GM19452 (cell line): ENCODE measurements at regions not wholly inside any gene's neighbourhood (a gene's known extent, or its start where the extent isn't known, plus 50 kb on each side); places are given as distances from the start of the nearest gene placed in this dataset.
"Not testable (repeated sequence)": the region's sequence is repeated elsewhere in the genome, so short reads cannot be mapped to it uniquely, and the experiment has no call there.

Experiments
- ATAC-seq: cut with Tn5 transposase; IDR thresholded peaks from one replicate; pipeline ENCODE4 v1.9.1; 2021; ENCODE audit not compliant: unreplicated experiment

- ATAC-seq: no peak
Observed at GRCh38 chr12:124707316-124707715, 139.9 kb upstream of the NCOR2 start.

DNA sequence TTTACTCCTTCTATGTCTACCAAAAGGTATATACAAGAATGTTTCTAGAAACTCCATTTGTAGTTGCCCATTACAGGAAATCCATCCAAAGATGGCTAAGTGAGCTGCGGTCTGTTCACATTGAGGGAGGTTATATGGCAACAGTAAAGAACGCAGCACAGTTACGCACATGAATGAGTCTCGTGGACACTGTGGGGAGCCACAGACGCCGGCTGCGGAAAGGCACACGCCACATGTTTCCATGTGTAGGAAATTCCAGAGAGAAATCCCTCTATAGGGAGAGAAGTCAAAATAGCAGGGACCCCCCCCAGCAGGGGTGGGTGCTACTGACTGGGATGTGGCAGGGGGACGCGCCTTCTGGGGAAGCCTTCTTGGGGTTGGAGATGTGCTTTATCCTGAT is 139.0 kb upstream of the NCOR2 start:
- ATAC-seq: no peak

DNA sequence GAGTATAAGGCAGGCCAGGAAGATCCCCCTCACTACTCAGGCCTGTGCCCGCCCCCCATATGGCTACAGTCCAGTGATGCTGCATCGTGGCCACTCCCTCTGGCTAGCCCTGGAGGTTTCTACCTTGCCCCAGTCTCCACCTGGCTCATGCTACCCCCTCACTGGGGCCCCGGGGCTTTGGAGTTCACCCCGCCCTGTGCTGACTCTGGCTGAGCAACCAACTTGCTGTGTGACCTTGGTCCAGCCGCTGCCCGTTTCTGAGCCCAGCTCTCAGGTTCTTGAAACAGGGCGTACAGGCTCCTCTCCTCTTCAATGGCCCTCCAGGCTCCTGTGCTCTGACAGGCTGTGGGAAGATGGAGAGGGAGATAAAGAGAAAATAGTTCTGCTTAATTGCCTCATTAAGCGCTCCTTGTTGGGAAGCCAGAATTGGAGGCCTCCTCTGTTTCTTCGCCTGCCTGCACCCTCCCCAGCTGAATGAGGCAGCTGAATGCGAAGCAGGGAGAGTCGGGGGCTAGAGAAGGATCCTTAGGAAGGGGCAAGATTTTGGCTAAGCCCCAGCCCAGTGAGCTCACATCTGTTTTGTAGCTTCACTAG is 138.2 kb upstream of the NCOR2 start:
- ATAC-seq: no peak

- ATAC-seq: no peak
Observed at GRCh38 chr12:124704619-124705018, 137.2 kb upstream of the NCOR2 start.

- ATAC-seq: no peak
Observed at GRCh38 chr12:124703856-124704255, 136.4 kb upstream of the NCOR2 start.

DNA sequence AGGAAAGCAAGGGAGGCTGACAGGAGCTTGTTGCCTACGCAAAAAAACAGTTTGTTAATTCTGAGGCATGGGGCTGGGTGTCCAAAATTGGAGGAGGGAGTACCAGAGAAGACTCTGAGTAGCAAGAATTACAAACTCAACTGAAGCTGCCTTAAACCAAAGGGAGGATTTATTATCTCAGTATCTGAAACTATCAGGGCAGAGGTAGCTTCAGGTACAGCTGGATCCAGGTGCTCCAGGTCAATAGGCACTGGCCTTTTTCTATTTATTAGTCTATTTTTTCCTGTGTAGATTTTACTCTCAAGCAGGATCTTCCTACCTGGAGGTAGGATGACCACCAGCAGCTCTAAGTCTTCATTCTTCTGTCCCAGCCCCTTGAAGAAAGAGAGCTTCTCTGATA is 135.3 kb upstream of the NCOR2 start:
- no peak for ATAC-seq

DNA sequence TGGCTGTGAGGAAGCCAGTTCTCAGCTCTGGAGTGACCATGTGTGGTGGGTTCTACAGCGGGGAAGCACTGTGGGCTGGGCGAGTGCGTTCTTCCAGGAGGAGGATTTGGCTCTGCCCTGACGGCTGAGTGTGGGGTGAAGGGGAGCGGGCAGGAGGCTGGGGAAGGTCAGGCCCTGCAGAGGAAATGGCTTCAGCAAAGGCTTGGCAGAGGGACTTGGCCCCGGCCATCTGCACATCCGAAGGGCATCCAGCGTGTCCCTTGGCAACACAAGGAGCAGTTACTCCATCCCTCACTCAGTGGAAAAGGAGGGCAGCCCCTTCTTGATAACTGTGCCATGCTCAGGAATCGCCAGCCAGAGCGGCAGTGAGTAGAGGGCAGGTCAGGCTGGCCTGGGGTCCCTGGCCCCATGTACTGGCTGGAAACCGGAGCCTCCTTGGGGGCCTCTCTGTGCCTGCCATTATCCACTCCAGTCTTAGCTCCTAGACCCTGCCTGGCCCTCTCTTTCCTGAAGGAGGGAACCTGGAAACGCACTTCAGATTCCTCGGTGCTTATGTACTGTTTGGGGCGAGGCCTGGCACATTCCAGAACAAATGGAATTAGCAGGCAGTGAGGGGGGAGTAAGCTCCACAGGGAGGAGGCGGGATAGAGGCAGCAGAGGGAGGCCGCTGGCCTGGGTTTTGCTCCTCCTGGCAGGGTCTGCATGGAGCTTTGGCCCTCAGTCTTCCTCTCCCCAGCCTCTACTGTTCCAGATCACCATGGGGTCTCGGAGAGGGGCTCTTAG is 133.6 kb upstream of the NCOR2 start:
- no peak for ATAC-seq

DNA sequence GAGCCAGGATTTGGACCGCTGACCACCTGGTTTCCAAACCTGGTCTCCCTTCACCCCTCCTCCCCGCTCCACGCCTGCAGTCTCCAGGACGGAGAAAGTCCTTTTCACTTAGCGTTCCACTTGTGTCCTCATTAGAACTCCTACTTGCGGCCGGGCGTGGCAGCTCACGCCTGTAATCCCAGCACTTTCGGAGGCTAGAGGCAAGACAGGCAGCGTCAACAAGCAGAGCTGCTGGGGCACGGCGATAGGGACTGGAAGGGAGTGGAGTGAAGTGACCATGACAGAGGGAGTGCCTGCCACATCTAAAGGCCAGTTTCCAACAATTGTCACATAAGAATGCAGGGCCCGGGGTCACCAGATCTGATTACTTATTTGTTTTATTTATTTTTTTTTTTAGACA is 132.5 kb upstream of the NCOR2 start:
- no peak for ATAC-seq

GRCh38 chr12:124698998-124699305 is 131.5 kb upstream of the NCOR2 start:
- ATAC-seq: no peak

DNA sequence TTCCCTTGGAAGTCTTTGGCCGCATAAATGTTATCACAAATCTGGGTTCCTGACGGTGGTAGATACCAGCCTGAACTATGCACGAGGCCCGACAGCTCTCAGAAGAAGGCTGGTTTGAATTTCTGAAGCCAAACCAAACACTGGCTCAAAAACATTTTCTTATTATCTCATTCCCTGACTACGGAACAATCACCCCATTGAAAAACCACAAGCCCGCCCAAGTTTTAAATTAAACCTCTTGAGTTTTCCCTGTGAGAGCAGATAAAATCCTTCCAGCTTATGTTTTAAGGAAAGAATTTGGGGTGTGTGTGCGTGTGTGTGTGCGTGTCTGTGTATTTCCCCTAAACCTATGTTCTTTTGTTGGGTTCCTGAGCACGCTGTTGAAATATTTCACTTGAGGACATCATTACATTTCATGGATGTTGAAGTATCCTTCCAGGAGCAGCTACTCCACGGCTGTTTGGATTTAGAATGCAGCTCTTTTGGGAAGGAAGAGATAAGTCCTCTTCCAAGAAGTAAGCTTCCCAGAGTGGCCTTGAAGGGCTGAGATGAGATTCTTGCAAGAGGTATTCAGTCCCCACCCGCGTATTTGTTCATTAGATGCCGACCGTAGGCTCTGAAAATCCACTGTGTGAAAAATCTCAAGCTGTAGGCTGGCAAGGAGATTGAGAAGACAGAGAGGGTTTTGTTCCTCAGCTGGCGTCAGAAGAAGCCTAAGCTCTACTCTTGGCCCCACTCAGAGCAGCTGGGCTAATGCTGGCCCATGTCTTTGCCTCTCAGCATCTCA is 131.0 kb upstream of the NCOR2 start:
- ATAC-seq: no peak

DNA sequence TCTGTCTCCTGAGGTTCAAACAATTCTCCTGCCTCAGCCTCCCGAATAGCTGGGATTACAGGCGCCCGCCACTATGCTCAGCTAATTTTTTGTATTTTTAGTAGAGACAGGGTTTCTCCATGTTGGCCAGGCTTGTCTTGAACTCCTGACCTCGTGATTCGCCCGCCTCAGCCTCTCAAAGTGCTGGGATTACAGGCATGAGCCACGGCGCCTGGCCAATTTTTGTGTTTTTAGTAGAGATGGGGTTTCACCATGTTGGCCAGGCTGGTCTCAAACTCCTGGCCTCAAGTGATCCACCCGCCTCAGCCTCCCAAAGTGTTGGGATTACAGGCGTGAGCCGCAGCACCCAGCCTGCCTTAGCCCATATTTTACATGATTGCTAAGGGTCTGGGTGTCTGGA is 130.3 kb upstream of the NCOR2 start:
- ATAC-seq: not testable (repeated sequence)

DNA sequence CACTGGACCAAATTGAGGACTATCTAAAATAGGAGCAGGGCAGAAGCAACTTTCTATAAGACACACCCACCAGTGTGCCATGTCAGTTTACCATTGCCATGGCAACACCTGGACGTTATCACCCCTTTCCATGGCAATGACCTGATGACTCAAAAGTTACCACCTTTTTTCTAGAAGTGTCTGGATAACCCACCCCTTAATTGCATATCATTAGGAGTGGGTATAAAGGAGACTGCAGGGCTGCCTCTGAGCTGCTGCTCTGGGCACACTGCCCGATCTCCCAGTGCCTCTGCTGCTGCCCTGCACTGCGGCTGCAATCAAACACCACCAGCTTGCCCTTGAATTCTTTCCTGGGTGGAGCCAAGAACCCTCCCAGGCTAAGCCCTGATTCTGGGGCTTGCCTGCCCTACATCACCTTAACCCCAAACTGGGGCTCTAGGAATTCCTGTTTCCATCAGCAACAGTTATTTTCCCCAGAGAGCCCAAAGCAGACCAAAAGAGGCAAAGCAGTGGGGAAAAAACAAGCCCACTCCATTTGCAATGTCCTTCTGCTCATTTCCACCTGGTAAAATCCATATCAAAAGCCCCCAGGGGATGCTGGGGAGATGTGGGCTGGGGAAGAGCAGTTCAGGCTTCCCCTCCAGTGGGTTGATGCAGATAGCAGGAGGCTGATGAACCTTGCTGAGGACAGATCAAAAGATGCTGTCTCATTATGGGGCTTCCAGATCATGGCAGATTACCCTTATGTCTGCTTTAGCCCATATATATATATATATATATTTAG is 129.5 kb upstream of the NCOR2 start:
- no peak for ATAC-seq

DNA sequence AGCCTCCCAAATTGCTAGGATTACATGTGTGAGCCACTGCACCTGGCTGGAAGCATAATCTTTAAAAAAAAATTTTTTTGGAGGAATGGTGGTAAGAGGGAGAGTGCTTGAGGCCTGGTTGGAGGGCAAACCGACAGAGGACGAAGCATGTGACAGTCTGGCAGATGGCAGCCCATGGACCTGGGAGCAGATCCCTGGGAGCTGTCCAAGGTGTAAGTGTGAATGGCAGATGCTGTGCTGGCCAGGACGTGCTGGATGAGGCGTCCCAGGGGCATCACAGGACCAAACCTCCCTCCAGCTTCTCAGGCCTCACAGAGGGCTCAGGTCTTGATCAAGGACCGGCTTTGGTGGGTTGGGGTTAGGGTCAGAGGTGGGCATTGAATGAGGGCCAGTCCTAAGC is 128.4 kb upstream of the NCOR2 start:
- ATAC-seq: no peak

DNA sequence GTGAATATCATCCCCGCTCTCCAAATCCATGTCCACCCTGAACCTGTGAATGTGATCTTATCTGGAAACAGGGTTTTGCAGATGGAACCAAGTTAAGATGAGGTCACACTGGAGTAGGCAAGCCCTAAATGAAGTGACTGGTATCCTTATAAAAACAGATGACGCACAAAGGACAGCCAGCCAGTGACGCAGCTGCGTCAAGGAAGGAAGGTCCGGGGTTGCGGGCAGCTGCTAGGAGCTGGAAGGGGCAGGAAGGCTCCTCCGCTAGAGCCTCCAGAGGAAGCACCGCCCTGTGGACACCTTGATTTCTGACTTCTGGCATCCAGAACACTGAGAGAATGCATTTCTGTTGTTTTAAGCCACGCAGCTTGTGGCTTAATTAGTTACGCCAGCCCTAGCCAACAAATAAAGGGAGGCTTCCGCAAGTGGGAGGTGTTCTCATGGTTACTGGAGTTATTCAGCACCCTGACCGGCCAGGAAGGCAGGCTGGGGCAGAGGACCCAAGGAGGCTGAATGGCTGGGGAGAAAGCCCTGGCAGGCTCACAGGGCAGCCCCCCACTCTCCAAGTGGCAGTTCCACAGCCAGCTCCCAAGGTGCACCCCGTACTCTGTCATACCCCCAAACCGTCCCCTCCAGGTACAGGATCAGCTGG is 127.6 kb upstream of the NCOR2 start:
- ATAC-seq: no peak

DNA sequence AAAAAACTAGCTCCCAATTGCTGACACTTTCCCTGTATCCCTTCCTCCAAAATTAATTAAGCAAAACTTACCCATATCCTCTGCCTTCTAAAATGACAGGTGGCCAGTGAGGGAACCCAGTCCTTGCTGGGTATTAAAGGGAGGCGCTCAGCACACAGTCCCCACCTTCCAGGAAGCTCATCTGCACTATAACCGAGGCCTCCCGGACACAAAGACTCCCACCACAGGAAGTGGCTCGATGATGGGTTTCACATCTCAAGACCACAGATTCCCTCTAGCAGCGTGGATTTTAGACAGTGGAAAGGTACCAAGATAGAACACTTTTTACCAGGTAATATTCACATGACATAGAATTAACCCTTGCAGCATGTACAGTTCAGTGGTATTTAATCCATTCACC is 126.8 kb upstream of the NCOR2 start:
- no peak for ATAC-seq

- ATAC-seq: no peak
Observed at GRCh38 chr12:124693111-124693723, 125.8 kb upstream of the NCOR2 start.

GRCh38 chr12:124692443-124692842 is 125.0 kb upstream of the NCOR2 start:
- ATAC-seq: no peak

- ATAC-seq: no peak
Observed at GRCh38 chr12:124691429-124691828, 124.0 kb upstream of the NCOR2 start.

DNA sequence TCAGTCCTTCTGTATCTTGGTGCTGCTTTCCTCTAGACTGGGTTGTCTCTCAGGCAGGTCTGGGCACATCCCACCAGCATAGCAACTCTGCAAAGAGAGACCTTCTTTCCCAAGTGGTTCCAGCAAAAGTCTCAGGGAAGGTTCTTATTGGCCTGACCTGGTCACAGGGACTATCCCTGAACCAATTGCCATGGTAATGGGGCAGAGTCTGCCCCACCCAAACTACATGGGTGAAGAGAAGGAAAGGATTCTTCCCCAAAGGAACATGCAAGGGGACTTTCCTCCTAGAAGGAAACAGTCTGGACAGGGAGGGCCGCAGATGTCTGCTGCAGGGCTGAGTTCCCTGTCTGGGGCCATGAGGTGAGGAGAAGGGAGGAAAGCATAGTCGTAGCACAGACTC is 122.2 kb upstream of the NCOR2 start:
- ATAC-seq: no peak

- ATAC-seq: no peak
Observed at GRCh38 chr12:124688356-124688992, 121.1 kb upstream of the NCOR2 start.
